EL (cell line): ENCODE measurements at regions not wholly inside any gene's neighbourhood (a gene's known extent, or its start where the extent isn't known, plus 50 kb on each side); places are given as distances from the start of the nearest gene placed in this dataset.
"Not testable (repeated sequence)": the region's sequence is repeated elsewhere in the genome, so short reads cannot be mapped to it uniquely, and the experiment has no call there.

Source experiments
- DNase-seq: peaks from one replicate; pipeline ENCODE4 v3.0.0-alpha.2; 2016

- DNase-seq = no peak
Observed at GRCh38 chr11:98659431-98659830, 361.3 kb upstream of the CNTN5 start.

GRCh38 chr11:98674390-98674789 is 346.4 kb upstream of the CNTN5 start:
- DNase-seq = no peak

- DNase-seq = no peak
Observed at GRCh38 chr11:98679673-98680072, 341.1 kb upstream of the CNTN5 start.

GRCh38 chr11:98701541-98701940 is 319.2 kb upstream of the CNTN5 start:
- no peak for DNase-seq

GRCh38 chr11:98703779-98704556 is 316.8 kb upstream of the CNTN5 start:
- no peak for DNase-seq

GRCh38 chr11:98710026-98710425 is 310.7 kb upstream of the CNTN5 start:
- DNase-seq = no peak

GRCh38 chr11:98710986-98711385 is 309.8 kb upstream of the CNTN5 start:
- DNase-seq = no peak

- DNase-seq = no peak
Observed at GRCh38 chr11:98720951-98721350, 299.8 kb upstream of the CNTN5 start.

- DNase-seq = no peak
Observed at GRCh38 chr11:98725471-98725870, 295.3 kb upstream of the CNTN5 start.

- no peak for DNase-seq
Observed at GRCh38 chr11:98728421-98728820, 292.3 kb upstream of the CNTN5 start.

GRCh38 chr11:98729118-98729517 is 291.6 kb upstream of the CNTN5 start:
- DNase-seq = no peak

GRCh38 chr11:98732947-98733346 is 287.8 kb upstream of the CNTN5 start:
- no peak for DNase-seq

- not testable (repeated sequence) for DNase-seq
Observed at GRCh38 chr11:98733378-98733777, 287.4 kb upstream of the CNTN5 start.

- no peak for DNase-seq
Observed at GRCh38 chr11:98734686-98735085, 286.1 kb upstream of the CNTN5 start.

- DNase-seq = no peak
Observed at GRCh38 chr11:98736833-98737232, 283.9 kb upstream of the CNTN5 start.

- DNase-seq = no peak
Observed at GRCh38 chr11:98740321-98740720, 280.4 kb upstream of the CNTN5 start.

- not testable (repeated sequence) for DNase-seq
Observed at GRCh38 chr11:98763446-98763845, 257.3 kb upstream of the CNTN5 start.

- no peak for DNase-seq
Observed at GRCh38 chr11:98766903-98767302, 253.8 kb upstream of the CNTN5 start.

GRCh38 chr11:98770046-98770445 is 250.7 kb upstream of the CNTN5 start:
- DNase-seq = not testable (repeated sequence)

- DNase-seq = no peak
Observed at GRCh38 chr11:98771791-98772190, 249.0 kb upstream of the CNTN5 start.

GRCh38 chr11:98772893-98773292 is 247.9 kb upstream of the CNTN5 start:
- DNase-seq = no peak

- DNase-seq = no peak
Observed at GRCh38 chr11:98793276-98793675, 227.5 kb upstream of the CNTN5 start.

- DNase-seq = no peak
Observed at GRCh38 chr11:98798333-98798732, 222.4 kb upstream of the CNTN5 start.

GRCh38 chr11:98800696-98801095 is 220.1 kb upstream of the CNTN5 start:
- no peak for DNase-seq
